ENCODE measurements at regions not wholly inside any gene's neighbourhood (a gene's known extent, or its start where the extent isn't known, plus 50 kb on each side); places are given as distances from the start of the nearest gene placed in this dataset.

GRCh38 chr5:67910546-67910945, 305.0 kb upstream of the PIK3R1 start:
- intact Hi-C loops (cut with DNase I, micrococcal nuclease) = no loop called here

DNA sequence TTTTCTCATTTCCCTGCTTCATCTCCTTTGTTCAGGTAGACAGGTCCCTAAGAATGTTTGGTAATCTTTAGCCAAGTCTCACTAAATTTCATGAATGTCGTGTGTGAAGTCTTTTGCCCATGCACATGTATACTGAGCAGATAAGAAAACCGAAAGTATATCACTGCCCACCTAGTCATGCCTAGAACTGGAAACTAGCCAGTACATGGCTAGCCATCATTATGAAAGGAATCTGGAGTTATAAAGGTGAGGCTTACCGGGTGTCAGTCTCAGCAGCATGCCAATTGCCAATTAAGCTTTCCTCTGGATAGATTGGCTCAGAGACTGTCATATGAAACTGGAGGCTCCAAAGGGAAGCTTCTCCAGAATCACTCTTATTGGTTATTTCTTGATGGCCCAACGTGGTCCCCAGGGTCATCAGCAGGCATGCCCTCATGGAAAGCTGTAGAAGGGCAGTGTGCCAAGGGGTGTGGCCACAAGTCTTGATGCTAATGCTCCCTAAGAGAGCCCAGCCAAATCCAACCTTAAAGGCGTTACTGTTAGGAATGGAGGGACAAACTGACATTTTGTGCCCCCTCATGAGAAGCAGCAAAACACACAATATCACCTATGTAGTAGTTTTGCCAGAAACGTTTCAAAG, 307.3 kb upstream of the PIK3R1 start:
- no peaks in the 10 kb centered on the region for H3K4me1 Mint-ChIP-seq (ENCODE audit: low read depth)

More at GRCh38 chr5:67910546-67910945, 305.0 kb upstream of the PIK3R1 start:
- Histone ChIP-seq H3K4me3 (ENCODE audit: low read length) (no peak overlapping the region), H3K9me3 (ENCODE audit: control insufficient read depth in 1 of 2, insufficient read depth in 1 of 2, low read length in 2 of 2) (no peaks in the 10 kb centered on the region), H3K27ac (ENCODE audit: low read depth in 1 of 2, low read length in 2 of 2) (no peak overlapping the region), H3K27me3 (ENCODE audit: control insufficient read depth in 1 of 2, insufficient read depth in 2 of 2, low read length in 2 of 2) (no peaks in the 10 kb centered on the region), H3K36me3 (ENCODE audit: insufficient read depth, low read length) (no peaks in the 10 kb centered on the region), H3K4me1 (ENCODE audit: insufficient read depth, low read length) (no peaks in the 10 kb centered on the region)
- no peak for TF ChIP-seq CTCF (IDR thresholded peaks at IDR 0.05)
- DNase-seq = no peak
- Mint-ChIP-seq H3K27ac (no peak overlapping the region), H3K4me1 (ENCODE audit: low read depth) (no peaks in the 10 kb centered on the region), H3K36me3 (ENCODE audit: low read depth) (no peaks in the 10 kb centered on the region), H3K4me3 (no peak overlapping the region), H3K27me3 (no peaks in the 10 kb centered on the region), H3K9me3 (no peaks in the 10 kb centered on the region)
- CTCF ChIA-PET = no interaction called here
- POLR2A ChIA-PET = no interaction called here
- no peak for ATAC-seq (ENCODE audit: poor library complexity)

GRCh38 chr5:67904366-67904765, 311.2 kb upstream of the PIK3R1 start:
- no peaks in the 10 kb centered on the region for H3K4me1 ChIP-seq (ENCODE audit: insufficient read depth, low read length)
- intact Hi-C loops (cut with DNase I, micrococcal nuclease) = no loop called here
- Mint-ChIP-seq H3K4me3 (no peak overlapping the region), H3K27me3 (no peaks in the 10 kb centered on the region), H3K27ac (no peak overlapping the region), H3K36me3 (ENCODE audit: low read depth) (no peaks in the 10 kb centered on the region), H3K4me1 (ENCODE audit: low read depth) (no peaks in the 10 kb centered on the region), H3K9me3 (no peaks in the 10 kb centered on the region)
- no peaks in the 10 kb centered on the region for H3K9me3 ChIP-seq (ENCODE audit: control insufficient read depth in 1 of 2, insufficient read depth in 1 of 2, low read length in 2 of 2)
- no peaks in the 10 kb centered on the region for H3K36me3 ChIP-seq (ENCODE audit: insufficient read depth, low read length)
- no peak for ATAC-seq (ENCODE audit: poor library complexity)
- no peak for DNase-seq
- H3K4me3 ChIP-seq (ENCODE audit: low read length) = no peak overlapping the region
- TF ChIP-seq CTCF (IDR thresholded peaks at IDR 0.05) = no peak
- no peak overlapping the region for H3K27ac ChIP-seq (ENCODE audit: low read depth in 1 of 2, low read length in 2 of 2)
- no peaks in the 10 kb centered on the region for H3K27me3 ChIP-seq (ENCODE audit: control insufficient read depth in 1 of 2, insufficient read depth in 2 of 2, low read length in 2 of 2)
- ChIA-PET CTCF (no interaction called here), POLR2A (no interaction called here)

More for the DNA sequence above, 307.3 kb upstream of the PIK3R1 start:
- H3K4me1 ChIP-seq (ENCODE audit: insufficient read depth, low read length) = no peaks in the 10 kb centered on the region
- H3K27me3 ChIP-seq (ENCODE audit: control insufficient read depth in 1 of 2, insufficient read depth in 2 of 2, low read length in 2 of 2) = no peaks in the 10 kb centered on the region
- no peak for TF ChIP-seq CTCF (IDR thresholded peaks at IDR 0.05)
- ChIA-PET POLR2A (no interaction called here), CTCF (no interaction called here)
- Mint-ChIP-seq H3K27ac (no peak overlapping the region), H3K9me3 (no peaks in the 10 kb centered on the region), H3K36me3 (ENCODE audit: low read depth) (no peaks in the 10 kb centered on the region), H3K4me3 (no peak overlapping the region), H3K27me3 (no peaks in the 10 kb centered on the region)
- no peak overlapping the region for H3K4me3 ChIP-seq (ENCODE audit: low read length)
- ATAC-seq (ENCODE audit: poor library complexity) (no peak), DNase-seq (no peak)
- H3K27ac ChIP-seq (ENCODE audit: low read depth in 1 of 2, low read length in 2 of 2) = no peak overlapping the region
- intact Hi-C loops (cut with DNase I, micrococcal nuclease) = no loop called here
- H3K36me3 ChIP-seq (ENCODE audit: insufficient read depth, low read length) = no peaks in the 10 kb centered on the region
- H3K9me3 ChIP-seq (ENCODE audit: control insufficient read depth in 1 of 2, insufficient read depth in 1 of 2, low read length in 2 of 2) = no peaks in the 10 kb centered on the region

Data from CD4-positive, alpha-beta T cell (primary cell).